ENCODE measurements at regions not wholly inside any gene's neighbourhood (a gene's known extent, or its start where the extent isn't known, plus 50 kb on each side); places are given as distances from the start of the nearest gene placed in this dataset.

DNA sequence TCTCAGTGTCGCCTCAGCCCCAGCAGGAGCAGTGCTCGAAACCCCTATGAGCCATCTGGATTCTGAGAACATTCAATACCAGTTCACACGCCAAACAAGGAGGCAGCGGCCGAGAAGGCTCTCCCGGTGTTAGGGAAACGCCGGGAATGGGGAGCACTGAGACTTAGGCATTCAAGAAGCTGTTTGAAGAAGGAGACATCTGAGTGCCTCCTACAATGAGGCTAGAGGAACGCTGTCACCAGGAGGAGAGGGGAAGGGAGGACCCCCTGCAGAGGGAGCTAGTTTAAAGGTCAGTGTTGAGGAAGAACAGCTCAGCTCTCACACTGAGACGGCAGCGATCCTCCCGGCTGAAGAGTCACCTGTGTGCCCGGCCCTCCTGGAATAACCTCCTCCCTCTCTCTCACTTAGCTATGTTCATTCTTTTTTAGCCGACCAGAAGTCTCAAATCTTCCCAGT, 69.9 kb downstream of the SERPINA3 start:
- no peak for DNase-seq

DNA sequence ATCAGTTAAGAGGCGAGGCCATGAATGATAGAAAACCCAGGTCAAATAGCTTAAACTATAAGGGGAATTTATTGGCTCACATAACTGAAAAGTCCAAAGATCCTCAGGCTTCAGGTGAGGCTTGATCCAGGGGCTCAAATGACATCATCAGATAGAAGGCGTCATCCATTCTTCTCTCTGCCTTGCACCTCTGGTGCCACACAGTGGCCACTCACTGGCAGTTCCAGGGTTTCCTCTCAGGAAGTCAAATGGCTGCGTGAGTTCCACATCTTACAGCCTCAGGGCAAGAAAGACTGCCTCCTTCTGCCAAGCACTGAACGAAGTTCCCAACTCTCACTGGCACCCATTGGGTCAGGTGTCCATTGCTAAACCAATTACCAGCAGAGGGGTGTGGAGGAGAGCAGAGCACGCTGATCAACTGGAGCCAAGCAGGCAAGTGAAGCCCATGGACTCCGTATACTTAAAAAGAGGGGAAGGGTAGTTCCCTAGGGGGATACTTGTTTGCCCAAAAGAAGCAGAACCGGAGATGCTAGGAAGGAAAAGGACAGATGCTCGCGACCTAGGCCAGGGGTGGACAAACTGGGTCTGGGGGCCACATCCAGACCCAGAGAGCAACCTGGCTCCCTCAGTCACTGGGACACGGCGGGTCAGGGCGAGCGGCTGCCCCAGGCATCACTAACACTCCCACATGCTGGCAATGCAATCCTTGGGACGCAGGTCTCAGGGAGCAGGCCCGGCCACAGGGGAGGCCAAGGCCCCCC, 69.3 kb downstream of the SERPINA3 start:
- DNase-seq, result no peak

DNA sequence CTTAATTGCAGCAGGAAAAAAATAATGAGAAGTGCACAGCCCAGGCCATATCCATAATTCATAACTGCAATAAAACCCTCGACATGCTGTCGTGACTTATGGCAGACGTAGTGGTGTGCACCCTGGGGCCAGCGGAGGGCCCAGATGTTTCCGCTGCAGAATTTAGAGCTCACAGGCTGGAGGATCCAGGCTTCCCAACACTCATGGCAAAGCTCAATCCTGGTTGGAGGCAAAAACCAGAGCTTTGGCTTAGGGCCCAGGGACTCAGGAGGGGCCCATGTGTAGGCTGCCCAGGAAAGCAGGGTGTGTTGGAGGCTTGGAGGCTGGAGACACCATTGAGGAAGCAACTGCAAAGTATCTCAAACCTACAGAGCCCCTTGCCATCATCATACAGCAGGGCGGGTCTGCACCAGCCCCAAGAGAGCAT, 68.7 kb downstream of the SERPINA3 start:
- DNase-seq, result no peak

DNA sequence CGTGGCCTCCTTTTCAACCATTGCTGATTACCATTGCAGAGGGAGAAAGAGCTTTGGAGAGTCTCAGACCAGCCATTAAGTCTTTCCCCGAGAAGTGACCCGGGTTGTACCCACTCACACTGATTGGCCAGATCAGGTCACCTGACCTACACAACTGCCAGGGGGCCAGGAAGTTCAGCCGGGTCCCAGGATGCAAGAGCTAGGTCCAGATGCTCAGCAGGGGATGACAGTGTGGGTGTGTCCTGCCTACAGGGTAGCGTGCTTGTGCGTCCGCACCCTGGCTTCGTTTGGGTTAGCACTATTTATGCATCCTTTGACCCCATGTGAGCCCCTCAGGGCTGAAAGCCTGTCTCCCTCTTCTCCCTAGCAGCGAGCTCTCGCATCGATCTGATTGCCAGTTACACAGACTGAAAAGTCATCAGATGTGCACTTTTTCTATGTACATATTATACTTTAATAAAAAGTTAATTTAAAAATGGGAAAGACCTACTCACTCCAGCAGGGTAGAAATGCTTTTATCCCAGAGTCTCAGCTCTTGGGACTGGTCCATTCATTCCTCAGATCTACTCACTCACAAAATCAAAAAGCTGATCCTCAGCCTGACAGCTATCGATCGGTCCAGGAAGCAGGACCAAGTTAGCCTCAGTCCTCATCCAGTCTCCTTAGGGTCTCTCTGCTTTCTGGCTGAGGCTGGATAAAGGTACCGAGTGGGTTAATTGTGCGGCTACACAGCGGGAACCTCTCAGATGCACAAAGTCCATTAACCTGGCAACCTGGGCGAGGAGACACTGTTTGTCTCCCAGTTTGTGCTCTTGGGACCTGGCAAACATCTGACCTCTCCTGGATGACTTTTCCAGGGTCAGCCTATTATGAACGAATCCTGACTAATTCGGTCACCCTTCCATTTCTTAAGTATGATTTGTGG, 68.0 kb downstream of the SERPINA3 start:
- no peak for DNase-seq

DNA sequence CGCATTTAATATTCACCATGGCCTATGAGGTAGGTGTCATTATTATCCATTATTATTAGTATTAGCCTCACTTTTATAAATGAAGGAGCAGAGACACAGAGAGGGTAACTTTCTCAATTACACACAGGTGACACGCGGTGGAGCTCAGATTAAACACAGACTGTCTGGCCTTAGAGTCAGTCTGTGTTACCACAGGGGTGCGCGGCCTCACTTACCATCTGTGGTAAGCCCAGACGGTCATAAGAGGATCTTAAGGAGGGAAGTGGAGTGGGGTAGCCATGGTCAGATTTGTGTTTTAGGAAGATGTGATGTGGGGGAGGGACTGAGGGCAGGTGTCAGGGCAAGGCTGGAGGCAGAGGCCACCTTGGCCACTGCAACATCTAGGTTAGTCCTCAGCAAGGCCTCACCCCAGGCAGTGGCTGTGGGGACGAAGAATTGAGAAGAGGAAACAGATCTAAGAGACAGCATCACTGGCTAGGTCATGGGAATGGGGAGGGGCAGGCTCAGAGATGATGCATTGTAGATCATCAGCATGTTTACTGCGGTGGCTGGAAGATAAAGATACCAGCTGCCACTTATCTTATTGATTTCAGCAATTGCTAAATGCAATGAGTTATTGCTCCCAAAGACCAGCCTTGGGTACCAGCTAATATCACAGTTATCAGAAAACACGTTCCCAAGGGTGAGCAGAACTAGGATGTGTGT, 67.1 kb downstream of the SERPINA3 start:
- no peak for DNase-seq

DNA sequence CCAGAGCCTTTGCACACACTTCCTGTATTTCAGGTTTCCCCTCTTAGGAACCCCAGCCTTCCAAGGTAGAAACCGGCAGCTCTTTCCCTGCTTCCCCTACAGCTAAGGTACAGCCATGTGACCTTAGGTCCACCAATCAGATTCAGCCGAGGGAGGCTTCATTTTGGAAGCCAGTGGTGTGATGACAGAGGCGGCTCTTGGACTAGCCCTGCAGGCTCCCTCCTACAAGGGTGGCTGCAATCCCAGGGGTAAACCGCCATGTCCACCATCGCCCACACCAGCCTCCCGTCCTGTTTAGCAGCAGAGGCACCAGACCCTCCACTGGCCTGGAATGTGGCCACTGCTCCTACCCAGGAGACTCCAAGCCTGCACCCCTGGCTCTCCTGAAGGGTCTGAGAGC, 65.6 kb downstream of the SERPINA3 start:
- no peak for DNase-seq

DNA sequence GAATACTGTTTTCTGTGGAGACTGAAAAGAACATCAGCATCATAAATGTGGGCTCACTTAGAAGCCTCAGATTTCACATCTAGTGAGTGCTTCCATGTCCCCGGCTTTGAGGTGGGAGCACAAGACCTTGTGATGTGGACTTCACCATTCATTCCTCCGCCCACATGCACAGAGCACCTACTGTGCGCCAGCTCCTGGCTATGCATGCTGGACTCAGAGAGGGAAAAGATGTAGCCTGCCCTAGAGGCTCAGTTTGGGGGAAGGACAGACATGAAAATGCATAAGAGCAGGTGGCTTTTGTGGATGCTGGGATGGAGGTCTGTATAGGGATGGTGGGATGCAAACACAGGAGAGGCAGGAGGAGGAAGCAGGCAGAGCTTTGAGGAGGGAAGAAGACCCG, 65.0 kb downstream of the SERPINA3 start:
- DNase-seq, result no peak

DNA sequence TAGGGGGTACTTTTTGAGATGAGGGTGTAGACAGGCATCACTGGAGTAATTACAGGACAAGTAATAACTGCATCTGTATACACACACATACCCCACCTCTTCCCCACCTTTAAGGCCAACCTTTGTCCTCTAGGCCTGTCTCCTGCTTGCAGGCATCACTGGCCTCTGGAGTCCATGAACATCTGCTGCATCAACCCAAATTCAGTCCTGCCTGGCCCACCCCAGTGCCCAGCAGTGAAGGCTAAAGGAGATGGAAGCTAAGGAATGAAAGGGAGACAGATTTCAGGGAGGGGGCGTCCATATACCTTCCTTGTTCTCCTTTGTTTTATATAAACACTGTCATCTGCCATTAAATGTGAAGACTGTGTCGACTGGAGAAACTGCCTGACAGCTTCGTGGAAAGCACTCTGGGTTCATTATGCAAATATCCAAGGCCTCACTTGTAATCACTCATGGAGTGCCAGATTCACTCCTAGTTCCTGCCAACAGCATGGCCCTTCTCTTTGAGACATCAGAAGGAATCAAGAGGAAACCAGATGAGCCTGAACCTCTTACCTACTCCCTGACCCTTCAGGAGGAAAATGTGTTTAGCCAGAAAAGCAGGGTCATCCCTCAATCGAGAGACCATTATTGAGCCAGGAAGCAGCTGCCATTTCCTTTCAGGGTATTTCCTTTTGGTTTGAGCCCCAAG, 64.4 kb downstream of the SERPINA3 start:
- DNase-seq, result no peak

DNA sequence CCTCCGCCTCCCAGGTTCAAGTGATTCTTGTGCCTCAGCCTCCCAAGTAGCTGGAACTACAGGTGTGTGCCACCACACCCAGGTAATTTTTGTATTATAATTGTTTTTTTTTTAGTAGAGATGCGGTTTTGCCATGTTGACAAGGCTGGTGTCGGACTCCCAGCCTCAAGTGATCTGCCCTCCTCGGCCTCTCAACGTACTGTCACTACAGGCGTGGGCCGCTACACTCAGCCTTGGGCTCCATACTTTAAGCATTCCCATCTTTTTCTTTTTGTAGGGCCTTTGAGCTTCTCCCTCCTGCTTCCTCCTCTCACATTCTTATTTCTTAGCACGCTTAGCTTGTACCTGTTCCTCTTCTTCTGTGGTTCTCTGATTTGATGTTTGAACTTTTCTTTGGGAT, 62.8 kb downstream of the SERPINA3 start:
- DNase-seq, result no peak

DNA sequence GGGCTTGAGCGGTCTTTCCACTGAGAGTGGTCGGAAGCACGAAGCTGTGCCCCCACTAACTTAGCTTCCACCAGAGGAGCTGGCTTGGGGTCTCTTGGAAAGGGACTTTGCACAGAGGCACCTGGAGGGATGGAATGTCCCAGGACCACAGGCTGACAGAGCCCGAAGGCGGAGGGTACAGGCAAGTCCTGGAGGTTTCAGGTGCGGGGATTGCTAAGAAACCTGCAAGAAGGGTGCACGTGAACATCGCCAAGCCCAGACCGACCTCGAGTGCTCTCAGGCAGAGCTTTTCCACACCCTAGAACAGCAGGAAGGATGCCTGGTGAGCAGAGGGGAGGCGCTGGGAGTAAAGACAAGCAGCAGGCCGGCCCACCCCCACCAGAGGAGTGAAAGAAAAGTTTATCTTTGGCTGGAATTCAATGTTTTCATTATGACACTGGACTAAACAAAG, 61.6 kb downstream of the SERPINA3 start:
- no peak for DNase-seq
